ENCODE measurements at regions not wholly inside any gene's neighbourhood (a gene's known extent, or its start where the extent isn't known, plus 50 kb on each side); places are given as distances from the start of the nearest gene placed in this dataset.

- no peaks in the 10 kb centered on the region for H3K9me3 Mint-ChIP-seq
- H3K4me3 Mint-ChIP-seq, result no peak overlapping the region
- H3K27me3 Mint-ChIP-seq, result no peaks in the 10 kb centered on the region
- DNase-seq (ENCODE audit: extremely low spot score, unreplicated experiment), result no peak
- H3K4me1 Mint-ChIP-seq (ENCODE audit: unreplicated experiment), result no peaks in the 10 kb centered on the region
- TF ChIP-seq CTCF (conservative IDR thresholded peaks at IDR 0.05), result no peak
- H3K27ac Mint-ChIP-seq, result no peak overlapping the region
- H3K36me3 Mint-ChIP-seq, result no peaks in the 10 kb centered on the region
These were observed 348.7 kb upstream of the GRIN3A start for GRCh38 chr9:102087141-102087540.

- H3K4me3 Mint-ChIP-seq, result no peak overlapping the region
- H3K27me3 Mint-ChIP-seq, result no peaks in the 10 kb centered on the region
- H3K9me3 Mint-ChIP-seq, result no peaks in the 10 kb centered on the region
- no peak for DNase-seq (ENCODE audit: extremely low spot score, unreplicated experiment)
- no peak for TF ChIP-seq CTCF (conservative IDR thresholded peaks at IDR 0.05)
- no peaks in the 10 kb centered on the region for H3K4me1 Mint-ChIP-seq (ENCODE audit: unreplicated experiment)
- no peak overlapping the region for H3K27ac Mint-ChIP-seq
- H3K36me3 Mint-ChIP-seq, result no peaks in the 10 kb centered on the region
These were observed 347.1 kb upstream of the GRIN3A start for GRCh38 chr9:102085548-102085947.

- H3K27me3 Mint-ChIP-seq, result no peaks in the 10 kb centered on the region
- H3K27ac Mint-ChIP-seq, result no peak overlapping the region
- H3K36me3 Mint-ChIP-seq, result no peaks in the 10 kb centered on the region
- peak overlapping the region; percentile 2 for H3K4me3 Mint-ChIP-seq
- TF ChIP-seq CTCF (conservative IDR thresholded peaks at IDR 0.05), result no peak
- H3K9me3 Mint-ChIP-seq, result no peaks in the 10 kb centered on the region
- no peak for DNase-seq (ENCODE audit: extremely low spot score, unreplicated experiment)
- H3K4me1 Mint-ChIP-seq (ENCODE audit: unreplicated experiment), result peaks cover 4% of the 10 kb centered on the region
These were observed 333.8 kb upstream of the GRIN3A start for GRCh38 chr9:102072059-102072764.

- H3K4me1 Mint-ChIP-seq (ENCODE audit: unreplicated experiment), result peaks cover 4% of the 10 kb centered on the region
- H3K36me3 Mint-ChIP-seq, result no peaks in the 10 kb centered on the region
- no peak for TF ChIP-seq CTCF (conservative IDR thresholded peaks at IDR 0.05)
- no peak overlapping the region for H3K4me3 Mint-ChIP-seq
- H3K27ac Mint-ChIP-seq, result no peak overlapping the region
- no peak for DNase-seq (ENCODE audit: extremely low spot score, unreplicated experiment)
- H3K27me3 Mint-ChIP-seq, result no peaks in the 10 kb centered on the region
- no peaks in the 10 kb centered on the region for H3K9me3 Mint-ChIP-seq
These were observed 331.5 kb upstream of the GRIN3A start for GRCh38 chr9:102069969-102070368.

GRCh38 chr9:102054811-102055210 is 316.4 kb upstream of the GRIN3A start:
- Mint-ChIP-seq H3K27ac (no peak overlapping the region), H3K4me3 (no peak overlapping the region), H3K9me3 (no peaks in the 10 kb centered on the region), H3K4me1 (ENCODE audit: unreplicated experiment) (no peaks in the 10 kb centered on the region), H3K27me3 (no peaks in the 10 kb centered on the region), H3K36me3 (no peaks in the 10 kb centered on the region)
- no peak for DNase-seq (ENCODE audit: extremely low spot score, unreplicated experiment)
- TF ChIP-seq CTCF (conservative IDR thresholded peaks at IDR 0.05), result no peak
